SK-N-SH (cell line): ENCODE measurements at regions not wholly inside any gene's neighbourhood (a gene's known extent, or its start where the extent isn't known, plus 50 kb on each side); places are given as distances from the start of the nearest gene placed in this dataset.

Experiments used
- CTCF ChIA-PET: fragments of 300-600, 350-600 bp; formaldehyde crosslinking; extraction: SDS; loops from one replicate; lab custom pipeline; 2021; lab: Yijun Ruan, JAX
- POLR2A ChIA-PET: fragments of 350-600 bp; sonication (Branson Sonifier 250); formaldehyde crosslinking; extraction: SDS; loops from one replicate; lab custom pipeline; 2020; ENCODE audit warnings: antibody characterized with exemption, inconsistent platforms; lab: Yijun Ruan, JAX
- DNase-seq: peaks from one replicate; pipeline ENCODE4 v3.0.0; 2012
- H2AFZ ChIP-seq: fragments of 200-600 bp; sonication (generic); 2 replicates; pipeline ENCODE4 v1.8.1; 2016; ENCODE audit warnings: antibody characterized with exemption, mild to moderate bottlenecking, low read depth
- H3F3A ChIP-seq: fragments of 200-600 bp; sonication (generic); replicated peaks from 2 replicates; pipeline ENCODE3; 2016; ENCODE audit warnings: antibody characterized with exemption, mild to moderate bottlenecking; ENCODE audit not compliant: insufficient read depth
- H3K27ac ChIP-seq, 2 experiments: fragments of 200-500 bp in 1 of 2; fragments of 200-600 bp in 1 of 2; sonication (Bioruptor generic) in 1 of 2; sonication (generic), shearing (Covaris generic) in 1 of 2; 2 replicates each; pipeline versions ENCODE4 v1.5.1 to v1.6.1; 2014 to 2016; ENCODE audit warnings: low read depth in 2 of 2, inconsistent platforms in 1 of 2, low read length in 1 of 2, mild to moderate bottlenecking in 1 of 2, mixed read lengths in 1 of 2
- H3K27me3 ChIP-seq: fragments of 200-600 bp; sonication (generic), shearing (Covaris generic); 2 replicates; pipeline ENCODE4 v1.6.1; 2016; ENCODE audit warnings: mixed run types; ENCODE audit not compliant: insufficient read depth
- H3K36me3 ChIP-seq, 2 experiments: fragments of 200-500 bp in 1 of 2; fragments of 200-600 bp in 1 of 2; sonication (Bioruptor generic) in 1 of 2; sonication (generic) in 1 of 2; replicated peaks in 1 of 2; 2 replicates each; pipeline versions ENCODE3 to v1.5.1; 2014 to 2016; ENCODE audit warnings: low read length in 1 of 2, mild to moderate bottlenecking in 1 of 2; ENCODE audit not compliant: insufficient read depth in 2 of 2, control insufficient read depth in 1 of 2
- H3K4me1 ChIP-seq, 2 experiments: fragments of 200-500 bp in 1 of 2; fragments of 200-600 bp in 1 of 2; sonication (Bioruptor generic) in 1 of 2; sonication (generic), shearing (Covaris generic) in 1 of 2; 2 replicates each; pipeline versions ENCODE4 v1.5.1 to v1.6.1; 2014 to 2016; ENCODE audit warnings: low read depth in 1 of 2, low read length in 1 of 2, mixed run types in 1 of 2; ENCODE audit not compliant: insufficient read depth in 2 of 2, control insufficient read depth in 1 of 2
- H3K4me2 ChIP-seq: fragments of 200-600 bp; sonication (generic), shearing (Covaris generic); 2 replicates; pipeline ENCODE4 v1.6.1; 2017; ENCODE audit warnings: mixed run types
- H3K4me3 ChIP-seq, 2 experiments: fragments of 200-500 bp in 1 of 2; fragments of 200-600 bp in 1 of 2; sonication (Bioruptor generic) in 1 of 2; sonication (generic), shearing (Covaris generic) in 1 of 2; 2 replicates each; pipeline versions ENCODE4 v1.5.1 to v1.8.1; 2014 to 2016; ENCODE audit warnings: low read depth in 2 of 2, inconsistent platforms in 1 of 2, low read length in 1 of 2, mild to moderate bottlenecking in 1 of 2, mixed read lengths in 1 of 2, moderate library complexity in 1 of 2
- H3K79me2 ChIP-seq: fragments of 200-600 bp; sonication (generic); 2 replicates; pipeline ENCODE4 v1.8.1; 2017; ENCODE audit warnings: mild to moderate bottlenecking; ENCODE audit not compliant: insufficient read depth
- H3K9ac ChIP-seq: fragments of 200-600 bp; sonication (generic); 2 replicates; pipeline ENCODE4 v1.6.1; 2017; ENCODE audit warnings: mixed run types
- H3K9me2 ChIP-seq: fragments of 200-600 bp; sonication (generic); 2 replicates; pipeline ENCODE4 v1.6.1; 2017; ENCODE audit warnings: mixed run types
- H3K9me3 ChIP-seq: fragments of 200-600 bp; sonication (generic); 2 replicates; pipeline ENCODE4 v1.6.1; 2017; ENCODE audit warnings: mixed run types, mild to moderate bottlenecking, moderate library complexity
- H4K20me1 ChIP-seq: fragments of 200-600 bp; sonication (generic); 2 replicates; pipeline ENCODE4 v1.6.1; 2017; ENCODE audit warnings: mild to moderate bottlenecking, mixed run types; ENCODE audit not compliant: insufficient read depth
- CHD2 ChIP-seq: fragments of 150-350 bp; IDR thresholded peaks from 2 replicates; pipeline ENCODE4 v1.6.1; 2018; ENCODE audit warnings: low read length; ENCODE audit not compliant: partially characterized antibody
- ELF1 ChIP-seq: IDR thresholded peaks from 2 replicates; pipeline ENCODE4 v1.4.0; 2012
- FOXJ3 ChIP-seq: sonication (generic); formaldehyde crosslinking; IDR thresholded peaks from 2 replicates; pipeline ENCODE4 v1.5.1; 2020; ENCODE audit warnings: mild to moderate bottlenecking, missing genetic modification reagents
- GATA2 ChIP-seq: sonication (generic); formaldehyde crosslinking; IDR thresholded peaks from 2 replicates; pipeline ENCODE4 v1.5.0; 2020; ENCODE audit warnings: mild to moderate bottlenecking, missing genetic modification reagents
- JUND ChIP-seq: IDR thresholded peaks from 2 replicates; pipeline ENCODE4 v1.4.0; 2012
- NRF1 ChIP-seq: IDR thresholded peaks from 2 replicates; pipeline ENCODE4 v1.6.1; 2012; ENCODE audit warnings: low read depth, mild to moderate bottlenecking, low read length
- RAD21 ChIP-seq: IDR thresholded peaks from 2 replicates; pipeline ENCODE4 v1.6.1; 2012; ENCODE audit warnings: mild to moderate bottlenecking, low read length
- TCF12 ChIP-seq: IDR thresholded peaks from 2 replicates; pipeline ENCODE4 v1.4.0; 2012
- YY1 ChIP-seq: IDR thresholded peaks from 2 replicates; pipeline ENCODE4 v1.4.0; 2012; ENCODE audit warnings: low read depth, mild to moderate bottlenecking
- WGBS: methylation state at CpG from one replicate; pipeline ENCODE4 v1.1.6; 2017; ENCODE audit warnings: low lambda C conversion rate; 5-methylcytosine and 5-hydroxymethylcytosine counted together
- TF ChIP-seq, protein P1 (sequence below): IDR thresholded peaks from 2 replicates; pipeline ENCODE4 v1.4.0; 2012; ENCODE audit warnings: low read depth
- TF ChIP-seq, protein P2 (sequence below): fragments of 150-350 bp; IDR thresholded peaks from 2 replicates; pipeline ENCODE4 v1.6.1; 2016; ENCODE audit warnings: mild to moderate bottlenecking, low read depth, low read length
- TF ChIP-seq, protein P3 (sequence below): IDR thresholded peaks from 2 replicates; pipeline ENCODE4 v1.6.1; 2012; ENCODE audit warnings: mild to moderate bottlenecking, low read depth, low read length, moderate library complexity
- TF ChIP-seq, protein P4 (sequence below): IDR thresholded peaks from 2 replicates; pipeline ENCODE4; 2012

DNA sequence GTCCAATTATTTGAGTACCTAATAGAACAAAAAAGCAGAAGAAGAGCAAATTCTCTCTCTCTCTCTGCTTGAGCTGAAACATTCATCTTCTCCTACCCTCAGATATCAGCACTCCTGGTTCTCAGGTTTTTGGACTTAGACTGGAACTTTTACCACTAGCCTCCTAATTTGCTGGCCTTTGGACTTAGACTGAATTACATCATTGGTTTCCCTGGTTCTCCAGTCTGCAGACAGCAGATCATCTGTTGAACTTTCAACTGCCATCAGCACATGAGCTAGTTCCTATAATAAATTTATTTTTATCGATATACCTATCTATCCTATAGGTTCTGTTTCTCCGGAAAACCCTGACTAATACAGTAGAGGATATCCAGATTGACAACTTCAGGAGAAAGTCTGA is 208.9 kb upstream of the GAS1 start:
- H4K20me1 ChIP-seq = no peaks in the 10 kb centered on the region
- no peaks in the 10 kb centered on the region for H3K79me2 ChIP-seq
- H3K27ac ChIP-seq = no peak overlapping the region
- ChIA-PET POLR2A (no interaction called here), CTCF (no interaction called here)
- no peaks in the 10 kb centered on the region for H3F3A ChIP-seq
- H3K9me3 ChIP-seq = no peaks in the 10 kb centered on the region
- no peaks in the 10 kb centered on the region for H3K9me2 ChIP-seq
- no peaks in the 10 kb centered on the region for H3K36me3 ChIP-seq
- no peak overlapping the region for H3K4me3 ChIP-seq
- no peak for TF ChIP-seq NRF1
- TF ChIP-seq JUND = no peak
- TF ChIP-seq FOXJ3 = no peak
- TF ChIP-seq, protein P1, sequence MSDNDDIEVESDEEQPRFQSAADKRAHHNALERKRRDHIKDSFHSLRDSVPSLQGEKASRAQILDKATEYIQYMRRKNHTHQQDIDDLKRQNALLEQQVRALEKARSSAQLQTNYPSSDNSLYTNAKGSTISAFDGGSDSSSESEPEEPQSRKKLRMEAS = no peak
- TF ChIP-seq, protein P2, sequence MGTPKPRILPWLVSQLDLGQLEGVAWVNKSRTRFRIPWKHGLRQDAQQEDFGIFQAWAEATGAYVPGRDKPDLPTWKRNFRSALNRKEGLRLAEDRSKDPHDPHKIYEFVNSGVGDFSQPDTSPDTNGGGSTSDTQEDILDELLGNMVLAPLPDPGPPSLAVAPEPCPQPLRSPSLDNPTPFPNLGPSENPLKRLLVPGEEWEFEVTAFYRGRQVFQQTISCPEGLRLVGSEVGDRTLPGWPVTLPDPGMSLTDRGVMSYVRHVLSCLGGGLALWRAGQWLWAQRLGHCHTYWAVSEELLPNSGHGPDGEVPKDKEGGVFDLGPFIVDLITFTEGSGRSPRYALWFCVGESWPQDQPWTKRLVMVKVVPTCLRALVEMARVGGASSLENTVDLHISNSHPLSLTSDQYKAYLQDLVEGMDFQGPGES = no peak
- TF ChIP-seq CHD2 = no peak
- no peak for TF ChIP-seq ELF1
- no peak for TF ChIP-seq GATA2 (CRISPR knock-in tag)
- TF ChIP-seq YY1 = no peak
- TF ChIP-seq, protein P3, sequence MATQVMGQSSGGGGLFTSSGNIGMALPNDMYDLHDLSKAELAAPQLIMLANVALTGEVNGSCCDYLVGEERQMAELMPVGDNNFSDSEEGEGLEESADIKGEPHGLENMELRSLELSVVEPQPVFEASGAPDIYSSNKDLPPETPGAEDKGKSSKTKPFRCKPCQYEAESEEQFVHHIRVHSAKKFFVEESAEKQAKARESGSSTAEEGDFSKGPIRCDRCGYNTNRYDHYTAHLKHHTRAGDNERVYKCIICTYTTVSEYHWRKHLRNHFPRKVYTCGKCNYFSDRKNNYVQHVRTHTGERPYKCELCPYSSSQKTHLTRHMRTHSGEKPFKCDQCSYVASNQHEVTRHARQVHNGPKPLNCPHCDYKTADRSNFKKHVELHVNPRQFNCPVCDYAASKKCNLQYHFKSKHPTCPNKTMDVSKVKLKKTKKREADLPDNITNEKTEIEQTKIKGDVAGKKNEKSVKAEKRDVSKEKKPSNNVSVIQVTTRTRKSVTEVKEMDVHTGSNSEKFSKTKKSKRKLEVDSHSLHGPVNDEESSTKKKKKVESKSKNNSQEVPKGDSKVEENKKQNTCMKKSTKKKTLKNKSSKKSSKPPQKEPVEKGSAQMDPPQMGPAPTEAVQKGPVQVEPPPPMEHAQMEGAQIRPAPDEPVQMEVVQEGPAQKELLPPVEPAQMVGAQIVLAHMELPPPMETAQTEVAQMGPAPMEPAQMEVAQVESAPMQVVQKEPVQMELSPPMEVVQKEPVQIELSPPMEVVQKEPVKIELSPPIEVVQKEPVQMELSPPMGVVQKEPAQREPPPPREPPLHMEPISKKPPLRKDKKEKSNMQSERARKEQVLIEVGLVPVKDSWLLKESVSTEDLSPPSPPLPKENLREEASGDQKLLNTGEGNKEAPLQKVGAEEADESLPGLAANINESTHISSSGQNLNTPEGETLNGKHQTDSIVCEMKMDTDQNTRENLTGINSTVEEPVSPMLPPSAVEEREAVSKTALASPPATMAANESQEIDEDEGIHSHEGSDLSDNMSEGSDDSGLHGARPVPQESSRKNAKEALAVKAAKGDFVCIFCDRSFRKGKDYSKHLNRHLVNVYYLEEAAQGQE = no peak
- TF ChIP-seq RAD21 = no peak
- no peak for TF ChIP-seq TCF12
- TF ChIP-seq, protein P4, sequence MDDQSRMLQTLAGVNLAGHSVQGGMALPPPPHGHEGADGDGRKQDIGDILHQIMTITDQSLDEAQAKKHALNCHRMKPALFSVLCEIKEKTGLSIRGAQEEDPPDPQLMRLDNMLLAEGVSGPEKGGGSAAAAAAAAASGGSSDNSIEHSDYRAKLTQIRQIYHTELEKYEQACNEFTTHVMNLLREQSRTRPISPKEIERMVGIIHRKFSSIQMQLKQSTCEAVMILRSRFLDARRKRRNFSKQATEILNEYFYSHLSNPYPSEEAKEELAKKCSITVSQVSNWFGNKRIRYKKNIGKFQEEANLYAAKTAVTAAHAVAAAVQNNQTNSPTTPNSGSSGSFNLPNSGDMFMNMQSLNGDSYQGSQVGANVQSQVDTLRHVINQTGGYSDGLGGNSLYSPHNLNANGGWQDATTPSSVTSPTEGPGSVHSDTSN = no peak
- 79% methylated on average over 2 of the region's 2 CpGs for WGBS
- H3K4me2 ChIP-seq = no peak overlapping the region
- no peaks in the 10 kb centered on the region for H3K27me3 ChIP-seq
- no peak for DNase-seq
- no peak overlapping the region for H2AFZ ChIP-seq
- H3K9ac ChIP-seq = no peak overlapping the region
- H3K4me1 ChIP-seq = peaks cover 0 to 2% of the 10 kb centered on the region in 2 experiments; a peak in 1 of 4 replicates
